HEK293T (cell line): ENCODE measurements at regions not wholly inside any gene's neighbourhood (a gene's known extent, or its start where the extent isn't known, plus 50 kb on each side); places are given as distances from the start of the nearest gene placed in this dataset.

Source experiments
- CTCF ChIA-PET: fragments of 350-600 bp; formaldehyde crosslinking; extraction: SDS; loops from one replicate; lab custom pipeline; 2021; ENCODE audit warnings: antibody characterized with exemption, inconsistent platforms; lab: Yijun Ruan, JAX
- POLR2A ChIA-PET: fragments of 350-600 bp; formaldehyde crosslinking; extraction: SDS; loops from one replicate; lab custom pipeline; 2020; ENCODE audit warnings: antibody characterized with exemption, inconsistent platforms; lab: Yijun Ruan, JAX
- DNase-seq: peaks from one replicate; pipeline ENCODE4 v3.0.0; 2012; ENCODE audit warnings: mixed read lengths; ENCODE audit errors: extremely low spot score
- ARNT ChIP-seq: fragments of 450-650 bp; IDR thresholded peaks from 2 replicates; pipeline ENCODE4 v1.6.1; 2017; ENCODE audit warnings: mild to moderate bottlenecking
- BHLHE40 ChIP-seq: fragments of 450-650 bp; IDR thresholded peaks from 2 replicates; pipeline ENCODE4 v1.6.1; 2016; ENCODE audit warnings: mild to moderate bottlenecking, moderate library complexity, borderline replicate concordance
- CTBP1 ChIP-seq: fragments of 450-650 bp; IDR thresholded peaks from 2 replicates; pipeline ENCODE4 v1.6.1; 2016; ENCODE audit warnings: borderline replicate concordance
- ELF4 ChIP-seq: fragments of 450-650 bp; IDR thresholded peaks from 2 replicates; pipeline ENCODE4 v1.6.1; 2017; ENCODE audit warnings: antibody characterized with exemption
- FOXA1 ChIP-seq: fragments of 450-650 bp; IDR thresholded peaks from 2 replicates; pipeline ENCODE4 v1.6.1; 2016; ENCODE audit warnings: mild to moderate bottlenecking
- FOXK2 ChIP-seq: fragments of 450-650 bp; IDR thresholded peaks from 2 replicates; pipeline ENCODE4 v1.6.1; 2016; ENCODE audit warnings: mild to moderate bottlenecking
- FOXM1 ChIP-seq: fragments of 450-650 bp; IDR thresholded peaks from 2 replicates; pipeline ENCODE4 v1.6.1; 2017; ENCODE audit warnings: mild to moderate bottlenecking, borderline replicate concordance
- HDGF ChIP-seq: fragments of 450-650 bp; IDR thresholded peaks from 2 replicates; pipeline ENCODE4 v1.6.1; 2017; ENCODE audit warnings: antibody characterized with exemption, borderline replicate concordance
- L3MBTL2 ChIP-seq: fragments of 450-650 bp; conservative IDR thresholded peaks from 2 replicates; pipeline ENCODE4 v1.6.1; 2016; ENCODE audit warnings: mild to moderate bottlenecking
- LEF1 ChIP-seq: fragments of 450-650 bp; IDR thresholded peaks from 2 replicates; pipeline ENCODE4 v1.6.1; 2017; ENCODE audit warnings: mild to moderate bottlenecking, borderline replicate concordance
- NFRKB ChIP-seq: fragments of 450-650 bp; IDR thresholded peaks from 2 replicates; pipeline ENCODE4 v1.6.1; 2016; ENCODE audit warnings: mild to moderate bottlenecking, moderate library complexity
- PKNOX1 ChIP-seq: fragments of 450-650 bp; IDR thresholded peaks from 2 replicates; pipeline ENCODE4 v1.6.1; 2016
- SP1 ChIP-seq: fragments of 450-650 bp; IDR thresholded peaks from 2 replicates; pipeline ENCODE4 v1.6.1; 2017
- SUZ12 ChIP-seq: fragments of 450-650 bp; IDR thresholded peaks from 2 replicates; pipeline ENCODE4 v1.6.1; 2016; ENCODE audit warnings: mild to moderate bottlenecking
- TARDBP ChIP-seq: fragments of 450-650 bp; IDR thresholded peaks from 2 replicates; pipeline ENCODE4 v1.6.1; 2016
- ZNF384 ChIP-seq: fragments of 450-650 bp; IDR thresholded peaks from 2 replicates; pipeline ENCODE4 v1.6.1; 2016

- CTCF ChIA-PET = no interaction called here
- no peak for DNase-seq
These were observed 1228.0 kb upstream of the C9orf72 start for GRCh38 chr9:28801144-28801799.

GRCh38 chr9:28805197-28805596 lies 1231.9 kb upstream of the C9orf72 start:
- TF ChIP-seq ELF4 = no peak
- TF ChIP-seq L3MBTL2 = no peak
- TF ChIP-seq SP1 = no peak
- no peak for TF ChIP-seq LEF1
- TF ChIP-seq BHLHE40 = no peak
- no peak for TF ChIP-seq ARNT
- no peak for TF ChIP-seq CTBP1
- TF ChIP-seq HDGF = no peak
- TF ChIP-seq FOXM1 = no peak
- TF ChIP-seq TARDBP = no peak
- ChIA-PET POLR2A (no interaction called here), CTCF (no interaction called here)
- no peak for DNase-seq

More at GRCh38 chr9:28801144-28801799, 1228.0 kb upstream of the C9orf72 start:
- POLR2A ChIA-PET = no interaction called here
- TF ChIP-seq TARDBP = no peak
- TF ChIP-seq ARNT = no peak
- no peak for TF ChIP-seq FOXK2
- no peak for TF ChIP-seq CTBP1
- TF ChIP-seq ZNF384 = no peak
- no peak for TF ChIP-seq NFRKB

GRCh38 chr9:28808042-28808441 lies 1234.8 kb upstream of the C9orf72 start:
- no peak for DNase-seq
- ChIA-PET POLR2A (no interaction called here), CTCF (no interaction called here)
- TF ChIP-seq FOXM1 (no peak), PKNOX1 (no peak), CTBP1 (no peak), ZNF384 (no peak), BHLHE40 (no peak), ELF4 (no peak), LEF1 (no peak), FOXK2 (no peak), TARDBP (no peak), ARNT (no peak), L3MBTL2 (no peak), SP1 (no peak), NFRKB (no peak), FOXA1 (no peak)

GRCh38 chr9:28810388-28811075 lies 1237.3 kb upstream of the C9orf72 start:
- TF ChIP-seq FOXK2 = no peak
- no peak for TF ChIP-seq ZNF384
- no peak for TF ChIP-seq HDGF
- TF ChIP-seq ARNT = no peak
- TF ChIP-seq FOXA1 = no peak
- TF ChIP-seq ELF4 = no peak
- no peak for TF ChIP-seq BHLHE40
- no peak for TF ChIP-seq NFRKB
- no peak for TF ChIP-seq SP1
- TF ChIP-seq TARDBP = no peak
- TF ChIP-seq PKNOX1 = no peak
- no peak for TF ChIP-seq L3MBTL2
- TF ChIP-seq FOXM1 = no peak
- no peak for TF ChIP-seq SUZ12
- no peak for TF ChIP-seq CTBP1
- no peak for TF ChIP-seq LEF1
- ChIA-PET CTCF (no interaction called here), POLR2A (no interaction called here)
- DNase-seq = no peak

GRCh38 chr9:28820741-28821140 lies 1247.5 kb upstream of the C9orf72 start:
- TF ChIP-seq CTBP1 = no peak
- no peak for TF ChIP-seq ZNF384
- no peak for TF ChIP-seq PKNOX1
- TF ChIP-seq SP1 = no peak
- TF ChIP-seq BHLHE40 = no peak
- TF ChIP-seq L3MBTL2 = no peak
- no peak for TF ChIP-seq FOXA1
- no peak for TF ChIP-seq ELF4
- TF ChIP-seq SUZ12 = no peak
- no peak for TF ChIP-seq NFRKB
- no peak for TF ChIP-seq FOXK2
- TF ChIP-seq FOXM1 = no peak
- TF ChIP-seq LEF1 = no peak
- no peak for TF ChIP-seq HDGF
- TF ChIP-seq TARDBP = no peak
- no peak for TF ChIP-seq ARNT
- CTCF ChIA-PET = no interaction called here
- no peak for DNase-seq
- POLR2A ChIA-PET = no interaction called here

- TF ChIP-seq NFRKB = no peak
- no peak for TF ChIP-seq CTBP1
- no peak for TF ChIP-seq FOXM1
- no peak for TF ChIP-seq SUZ12
- no peak for TF ChIP-seq FOXK2
- TF ChIP-seq L3MBTL2 = no peak
- no peak for TF ChIP-seq ARNT
- no peak for TF ChIP-seq LEF1
- ChIA-PET CTCF (no interaction called here), POLR2A (no interaction called here)
- no peak for DNase-seq
These were observed 1248.0 kb upstream of the C9orf72 start for GRCh38 chr9:28821240-28821639.
